T-helper 17 cell (primary cell): ENCODE measurements at regions not wholly inside any gene's neighbourhood (a gene's known extent, or its start where the extent isn't known, plus 50 kb on each side); places are given as distances from the start of the nearest gene placed in this dataset.
"Not testable (repeated sequence)": the region's sequence is repeated elsewhere in the genome, so short reads cannot be mapped to it uniquely, and the experiment has no call there.

Experiments used
- ATAC-seq: fragments of 150-1000 bp; cut with Tn5 transposase; 2 replicates; pipeline ENCODE4 v1.10.0; 2021; ENCODE audit warnings: mild to moderate bottlenecking, moderate library complexity
- DNase-seq, 3 donors: peaks; one replicate each; pipeline versions ENCODE4 v3.0.0 to v3.0.0-alpha.2; 2020 to 2021
- H3K9me3 ChIP-seq: one replicate; pipeline ENCODE4 v1.7.0; 2013; ENCODE audit warnings: low read length, mild to moderate bottlenecking; ENCODE audit not compliant: control insufficient read depth, poor library complexity, severe bottlenecking
- H3K27ac Mint-ChIP-seq: one replicate; pipeline ENCODE4 v1.8.0; 2022; ENCODE audit warnings: mild to moderate bottlenecking, moderate library complexity, mixed read lengths
- H3K27me3 Mint-ChIP-seq: one replicate; pipeline ENCODE4 v1.8.0; 2022; ENCODE audit warnings: mixed read lengths
- H3K36me3 Mint-ChIP-seq: one replicate; pipeline ENCODE4 v1.8.0; 2022; ENCODE audit warnings: low read depth, mixed read lengths
- H3K4me1 Mint-ChIP-seq: one replicate; pipeline ENCODE4 v1.8.0; 2022; ENCODE audit warnings: mild to moderate bottlenecking, mixed read lengths
- H3K4me3 Mint-ChIP-seq: one replicate; pipeline ENCODE4 v1.8.0; 2022; ENCODE audit warnings: mild to moderate bottlenecking, moderate library complexity, mixed read lengths

DNA sequence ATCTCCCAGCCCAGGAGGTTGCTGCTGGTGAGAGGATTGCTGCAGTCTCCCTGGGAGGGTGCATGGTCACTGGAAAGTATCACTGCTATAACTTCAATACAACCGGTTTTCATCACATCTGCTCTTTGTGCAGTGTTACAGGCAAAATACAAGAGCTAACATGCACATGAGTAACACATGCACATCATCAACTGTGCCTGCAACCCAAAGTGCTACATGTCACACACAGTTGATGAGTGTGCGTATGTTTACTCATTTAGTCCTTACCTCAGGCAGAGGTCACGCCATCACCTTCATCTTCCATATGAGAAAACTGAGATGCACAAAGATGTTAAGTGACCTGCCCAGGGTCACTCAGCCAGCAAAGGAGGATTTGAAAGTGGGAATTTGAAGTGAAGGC lies 277.7 kb downstream of the FAM72C start:
- H3K27ac Mint-ChIP-seq = no peak overlapping the region
- DNase-seq (no peak), ATAC-seq (no peak)
- no peak overlapping the region for H3K4me3 Mint-ChIP-seq
- H3K36me3 Mint-ChIP-seq = peaks cover 6% of the 10 kb centered on the region
- H3K9me3 ChIP-seq = no peaks in the 10 kb centered on the region
- peaks cover 10% of the 10 kb centered on the region for H3K4me1 Mint-ChIP-seq
- peaks cover 92% of the 10 kb centered on the region for H3K27me3 Mint-ChIP-seq

DNA sequence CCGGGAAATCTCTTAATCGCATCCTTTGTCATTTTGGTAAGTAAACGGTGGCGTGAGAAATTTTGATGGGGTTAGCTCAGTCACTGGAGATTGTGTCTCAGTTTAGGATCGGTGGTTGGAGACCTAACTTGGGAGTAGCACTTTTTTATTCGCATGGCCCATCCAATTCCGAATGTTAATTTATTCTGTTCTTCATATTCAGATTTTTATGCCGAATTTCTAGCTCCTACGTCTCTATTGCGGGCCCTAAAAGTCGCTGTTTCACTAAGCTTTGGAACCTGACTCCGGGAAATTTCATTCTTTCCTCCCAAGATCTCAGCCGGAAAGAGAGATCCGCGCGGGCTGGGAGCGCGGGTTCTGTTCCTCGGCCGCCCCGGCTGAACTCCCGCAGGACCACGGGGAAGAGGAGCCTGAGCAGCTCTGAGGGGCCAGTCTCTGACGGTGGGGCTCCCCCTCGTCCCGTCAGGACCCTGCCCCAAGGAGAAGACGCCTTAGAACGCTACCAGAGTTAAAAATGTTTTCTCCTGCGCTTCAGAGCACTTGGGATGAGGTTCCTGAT lies 279.7 kb downstream of the FAM72C start:
- H3K36me3 Mint-ChIP-seq = peaks cover 6% of the 10 kb centered on the region
- H3K4me1 Mint-ChIP-seq = no peaks in the 10 kb centered on the region
- no peak for DNase-seq
- no peaks in the 10 kb centered on the region for H3K9me3 ChIP-seq
- H3K27ac Mint-ChIP-seq = no peak overlapping the region
- ATAC-seq = no peak
- peaks cover 85% of the 10 kb centered on the region for H3K27me3 Mint-ChIP-seq
- no peak overlapping the region for H3K4me3 Mint-ChIP-seq

- Mint-ChIP-seq H3K27me3 (peaks cover 82% of the 10 kb centered on the region), H3K4me1 (no peaks in the 10 kb centered on the region), H3K36me3 (peaks cover 6% of the 10 kb centered on the region), H3K4me3 (no peak overlapping the region), H3K27ac (no peak overlapping the region)
- DNase-seq (no peak), ATAC-seq (no peak)
- no peaks in the 10 kb centered on the region for H3K9me3 ChIP-seq
These were observed 280.3 kb downstream of the FAM72C start for GRCh38 chr1:143691400-143691891.

GRCh38 chr1:143689781-143690180 lies 282.0 kb downstream of the FAM72C start:
- H3K27ac Mint-ChIP-seq = no peak overlapping the region
- no peak for ATAC-seq

DNA sequence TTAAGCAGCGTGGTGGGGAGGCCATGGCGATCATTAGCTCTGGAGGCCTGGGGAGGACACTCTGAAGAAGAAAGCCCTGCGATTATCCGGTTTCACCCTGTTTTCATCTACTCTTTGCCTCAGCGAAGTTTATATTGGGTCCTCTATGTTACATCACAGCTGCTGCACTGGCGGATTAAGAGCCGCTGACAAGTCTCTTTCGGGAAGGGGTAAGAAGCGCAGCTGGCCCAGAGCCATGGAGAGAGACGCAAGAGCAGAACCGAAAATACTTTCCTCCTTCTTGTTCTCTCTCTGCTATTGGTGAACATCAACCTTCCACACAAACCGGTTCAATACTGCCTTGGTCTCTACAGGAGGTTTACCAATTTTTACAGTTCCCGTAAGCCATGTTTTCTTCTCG lies 291.5 kb downstream of the FAM72C start:
- no peak overlapping the region for H3K27ac Mint-ChIP-seq
- peaks cover 57% of the 10 kb centered on the region for H3K27me3 Mint-ChIP-seq
- ATAC-seq (no peak), DNase-seq (no peak)
- H3K4me1 Mint-ChIP-seq = no peaks in the 10 kb centered on the region
- H3K9me3 ChIP-seq = no peaks in the 10 kb centered on the region
- peaks cover 2% of the 10 kb centered on the region for H3K36me3 Mint-ChIP-seq
- no peak overlapping the region for H3K4me3 Mint-ChIP-seq

More at GRCh38 chr1:143689781-143690180, 282.0 kb downstream of the FAM72C start:
- no peaks in the 10 kb centered on the region for H3K9me3 ChIP-seq
- no peak for DNase-seq
- peaks cover 6% of the 10 kb centered on the region for H3K36me3 Mint-ChIP-seq
- H3K4me1 Mint-ChIP-seq = no peaks in the 10 kb centered on the region
- no peak overlapping the region for H3K4me3 Mint-ChIP-seq
- peaks cover 86% of the 10 kb centered on the region for H3K27me3 Mint-ChIP-seq

- Mint-ChIP-seq H3K4me1 (no peaks in the 10 kb centered on the region), H3K27me3 (peaks cover 32% of the 10 kb centered on the region), H3K4me3 (no peak overlapping the region), H3K27ac (no peak overlapping the region), H3K36me3 (peaks cover 2% of the 10 kb centered on the region)
- H3K9me3 ChIP-seq = no peaks in the 10 kb centered on the region
- DNase-seq (no peak), ATAC-seq (no peak)
These were observed 298.8 kb downstream of the FAM72C start for GRCh38 chr1:143672983-143673382.

DNA sequence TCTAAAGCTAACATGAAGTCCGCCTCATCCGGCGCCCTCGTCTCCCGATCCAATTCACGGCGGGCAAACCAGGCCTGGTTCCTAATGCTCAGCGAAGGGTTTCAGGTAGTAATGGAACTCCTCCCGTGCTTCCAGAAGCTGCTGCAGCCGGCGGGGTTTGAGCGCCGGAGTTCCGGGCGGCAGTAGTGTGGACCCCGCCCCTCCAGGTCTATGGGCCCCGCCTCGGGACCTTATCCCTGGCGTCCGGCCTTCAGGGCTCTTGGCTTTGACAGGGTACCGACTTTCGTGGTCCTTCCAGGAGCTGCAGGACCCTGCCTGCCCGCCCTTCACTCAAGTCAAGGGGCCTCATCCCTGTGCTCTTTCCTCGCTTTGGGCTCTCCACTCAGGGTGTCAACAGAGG lies 304.1 kb downstream of the FAM72C start:
- H3K27me3 Mint-ChIP-seq = peaks cover 37% of the 10 kb centered on the region
- ATAC-seq (no peak), DNase-seq (no peak)
- no peaks in the 10 kb centered on the region for H3K4me1 Mint-ChIP-seq
- H3K27ac Mint-ChIP-seq = no peak overlapping the region
- H3K4me3 Mint-ChIP-seq = no peak overlapping the region
- H3K9me3 ChIP-seq = no peaks in the 10 kb centered on the region
- peaks cover 4% of the 10 kb centered on the region for H3K36me3 Mint-ChIP-seq

DNA sequence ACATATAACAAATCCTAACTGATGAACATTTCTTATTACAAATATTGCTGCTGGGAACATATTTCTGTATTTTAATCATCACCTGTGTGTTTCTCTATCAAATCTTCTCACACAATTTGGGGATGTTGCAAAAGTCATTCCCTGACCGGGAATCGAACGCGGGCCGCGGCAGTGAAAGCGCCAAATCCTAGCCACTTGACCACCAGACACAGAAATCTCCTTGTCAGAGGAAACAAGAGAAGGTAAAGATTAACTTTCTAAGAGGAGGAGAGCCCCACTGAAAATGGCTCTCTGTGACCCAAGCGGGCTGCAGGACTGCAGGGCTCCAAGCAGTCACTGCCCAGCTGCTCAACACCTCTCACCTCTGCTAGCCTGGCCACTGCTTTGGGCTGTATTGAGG lies 304.9 kb downstream of the FAM72C start:
- peaks cover 45% of the 10 kb centered on the region for H3K27me3 Mint-ChIP-seq
- H3K27ac Mint-ChIP-seq = no peak overlapping the region
- H3K9me3 ChIP-seq = no peaks in the 10 kb centered on the region
- H3K36me3 Mint-ChIP-seq = peaks cover 4% of the 10 kb centered on the region
- no peak overlapping the region for H3K4me3 Mint-ChIP-seq
- DNase-seq (no peak), ATAC-seq (no peak)
- H3K4me1 Mint-ChIP-seq = no peaks in the 10 kb centered on the region

- peaks cover 55% of the 10 kb centered on the region for H3K27me3 Mint-ChIP-seq
- DNase-seq (no peak), ATAC-seq (no peak)
- peaks cover 3% of the 10 kb centered on the region for H3K4me1 Mint-ChIP-seq
- no peak overlapping the region for H3K27ac Mint-ChIP-seq
- H3K36me3 Mint-ChIP-seq = peaks cover 4% of the 10 kb centered on the region
- H3K9me3 ChIP-seq = no peaks in the 10 kb centered on the region
- H3K4me3 Mint-ChIP-seq = no peak overlapping the region
These were observed 306.2 kb downstream of the FAM72C start for GRCh38 chr1:143665606-143666005.

GRCh38 chr1:143663056-143663455 lies 308.7 kb downstream of the FAM72C start:
- H3K27me3 Mint-ChIP-seq = peaks cover 74% of the 10 kb centered on the region
- ATAC-seq, H3K4me3 Mint-ChIP-seq, H3K4me1 Mint-ChIP-seq, H3K27ac Mint-ChIP-seq, DNase-seq, H3K36me3 Mint-ChIP-seq, H3K9me3 ChIP-seq: not testable (repeated sequence)

GRCh38 chr1:143661418-143662101 lies 310.2 kb downstream of the FAM72C start:
- peak overlapping the region; percentile 77 for H3K4me3 Mint-ChIP-seq
- ATAC-seq = no peak
- no peak overlapping the region for H3K27ac Mint-ChIP-seq
- no peaks in the 10 kb centered on the region for H3K9me3 ChIP-seq
- peaks cover 3% of the 10 kb centered on the region for H3K4me1 Mint-ChIP-seq
- peaks cover 78% of the 10 kb centered on the region for H3K27me3 Mint-ChIP-seq
- peaks cover 4% of the 10 kb centered on the region for H3K36me3 Mint-ChIP-seq
- DNase-seq = no peak

DNA sequence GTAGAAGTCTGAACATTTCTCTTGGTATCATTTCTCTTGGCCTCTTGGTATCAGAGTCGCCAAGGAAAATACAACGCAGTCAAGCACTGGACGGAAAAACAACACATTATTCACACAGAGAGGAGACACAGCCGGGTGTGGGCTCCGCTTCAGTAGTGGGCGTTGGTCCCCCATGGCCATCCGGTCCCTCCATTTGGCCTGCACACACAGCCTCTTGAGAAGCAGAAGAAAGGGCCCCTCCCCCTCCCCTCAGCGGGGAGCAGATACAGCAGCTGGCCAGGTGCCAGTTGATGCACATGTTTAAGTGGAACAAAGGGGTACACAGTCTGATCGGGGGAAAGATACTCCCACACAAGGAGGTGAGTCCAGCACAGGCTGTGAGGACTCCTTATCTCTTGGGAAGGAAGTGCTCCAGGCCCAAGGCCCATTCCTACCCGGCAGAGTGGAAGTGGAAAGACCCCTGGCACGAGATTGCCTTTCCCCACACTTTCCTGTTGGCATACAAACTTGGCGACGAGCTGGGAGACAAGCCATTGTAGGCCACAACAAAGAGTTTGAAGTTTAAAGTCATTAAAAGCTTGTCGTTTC lies 311.3 kb downstream of the FAM72C start:
- peaks cover 4% of the 10 kb centered on the region for H3K36me3 Mint-ChIP-seq

DNA sequence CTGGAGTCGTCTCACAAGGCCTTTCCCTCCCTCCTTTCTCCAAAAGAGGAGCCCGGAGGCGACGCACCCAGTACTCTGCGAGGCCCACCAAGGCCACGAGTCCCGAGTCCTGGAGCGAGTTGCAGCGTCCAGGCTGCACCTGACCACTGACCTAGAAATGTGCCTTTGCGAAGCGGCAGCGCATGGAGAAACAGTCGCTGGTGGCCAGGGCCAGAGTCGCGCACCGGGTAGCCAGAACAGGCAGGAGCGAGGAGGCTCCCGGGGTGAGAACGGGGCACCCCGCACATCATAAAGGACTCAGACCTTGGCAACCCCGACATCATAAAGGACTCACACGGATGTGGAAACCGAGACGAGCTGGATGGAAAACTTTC lies 318.4 kb downstream of the FAM72C start:
- Mint-ChIP-seq H3K36me3 (no peaks in the 10 kb centered on the region), H3K4me1 (no peaks in the 10 kb centered on the region), H3K4me3 (no peak overlapping the region), H3K27me3 (peaks cover 81% of the 10 kb centered on the region), H3K27ac (no peak overlapping the region)
- DNase-seq = no peak
- no peak for ATAC-seq
- no peaks in the 10 kb centered on the region for H3K9me3 ChIP-seq

More for the DNA sequence above, 311.3 kb downstream of the FAM72C start:
- no peak overlapping the region for H3K27ac Mint-ChIP-seq
- peaks cover 3% of the 10 kb centered on the region for H3K4me1 Mint-ChIP-seq
- no peak for DNase-seq
- no peak overlapping the region for H3K4me3 Mint-ChIP-seq
- peaks cover 78% of the 10 kb centered on the region for H3K27me3 Mint-ChIP-seq
- no peaks in the 10 kb centered on the region for H3K9me3 ChIP-seq
- no peak for ATAC-seq
